ENCODE measurements at regions not wholly inside any gene's neighbourhood (a gene's known extent, or its start where the extent isn't known, plus 50 kb on each side); places are given as distances from the start of the nearest gene placed in this dataset.

DNA sequence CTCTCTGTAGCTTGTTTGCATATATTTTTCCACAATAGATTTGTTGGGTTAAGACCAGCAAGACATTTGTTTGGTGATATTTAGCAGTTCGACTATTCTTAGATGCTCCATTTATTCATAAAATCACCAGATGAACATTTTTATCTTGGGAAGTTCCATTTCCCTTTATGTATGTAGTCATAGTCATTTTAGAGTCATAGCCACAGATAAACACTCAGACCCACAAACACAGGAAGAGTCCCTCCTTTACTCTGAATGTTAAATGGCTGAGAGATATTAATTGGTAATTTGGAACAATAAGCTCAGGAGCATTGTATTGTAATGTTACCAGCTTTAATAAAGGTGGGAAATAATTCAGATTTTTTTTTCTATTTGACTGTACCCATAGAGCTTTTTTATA lies 1608.7 kb downstream of the STIM2 start:
- TF ChIP-seq POLR2AphosphoS5 (IDR thresholded peaks at IDR 0.05; ENCODE audit: low read depth, low read length), result no peak
- TF ChIP-seq POLR2A (IDR thresholded peaks at IDR 0.05; ENCODE audit: low read depth, low read length), result no peak
- TF ChIP-seq TAF1 (IDR thresholded peaks at IDR 0.05; ENCODE audit: borderline replicate concordance, low read depth, low read length), result no peak
